ENCODE measurements at regions not wholly inside any gene's neighbourhood (a gene's known extent, or its start where the extent isn't known, plus 50 kb on each side); places are given as distances from the start of the nearest gene placed in this dataset.
"Not testable (repeated sequence)": the region's sequence is repeated elsewhere in the genome, so short reads cannot be mapped to it uniquely, and the experiment has no call there.

GRCh38 chr5:174953871-174954270 lies 229.5 kb downstream of the MSX2 start:
- DNase-seq, result no peak

- peak; percentile 67 for DNase-seq
Observed at GRCh38 chr5:174951151-174951780, 226.9 kb downstream of the MSX2 start.

GRCh38 chr5:174947548-174947947 lies 223.2 kb downstream of the MSX2 start:
- no peak for DNase-seq

DNA sequence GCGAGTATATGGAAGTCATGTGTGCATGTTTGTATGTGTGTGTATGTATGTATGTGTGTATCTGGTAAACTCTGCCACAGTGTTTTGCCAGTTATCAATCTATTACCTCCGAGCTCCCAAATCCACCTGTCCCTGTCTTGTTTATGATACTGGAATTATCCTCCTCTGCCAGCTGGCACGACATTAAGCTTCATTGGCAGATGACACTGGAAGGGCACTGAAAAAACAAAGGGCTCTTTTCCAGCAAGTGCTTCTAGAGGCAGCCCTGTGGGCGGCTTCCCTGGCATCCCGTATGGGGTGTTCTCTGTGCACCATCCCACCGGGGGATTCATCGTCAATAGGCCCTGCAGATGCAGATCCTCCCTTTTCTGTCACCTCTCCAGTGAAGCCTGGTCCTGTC lies 221.5 kb downstream of the MSX2 start:
- DNase-seq, result peak; percentile 48

DNA sequence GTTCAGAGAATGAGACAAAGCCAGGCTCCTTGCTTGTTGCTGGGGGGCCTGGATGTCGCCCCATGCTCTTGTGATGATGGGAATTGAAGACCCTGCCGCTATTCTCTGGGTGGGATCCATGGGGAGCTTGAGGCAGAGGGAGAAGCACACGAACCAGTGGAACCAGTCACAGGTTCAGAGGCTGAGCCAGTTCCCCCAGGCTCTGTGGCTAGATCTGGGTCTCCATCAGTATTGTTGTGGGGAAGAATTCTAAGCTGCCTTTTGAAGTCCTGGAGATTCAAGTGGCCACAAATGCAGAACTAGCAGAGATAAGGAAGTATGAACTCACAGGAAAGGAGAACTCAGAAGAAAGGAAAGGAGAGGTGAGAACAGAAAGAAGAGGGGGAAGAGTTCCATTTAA lies 219.4 kb downstream of the MSX2 start:
- no peak for DNase-seq

- DNase-seq, result not testable (repeated sequence)
Observed at GRCh38 chr5:174943002-174943401, 218.6 kb downstream of the MSX2 start.

GRCh38 chr5:174937201-174938123 lies 213.1 kb downstream of the MSX2 start:
- no peak for DNase-seq

GRCh38 chr5:174935854-174936474 lies 211.6 kb downstream of the MSX2 start:
- peak; percentile 46 for DNase-seq

GRCh38 chr5:174931033-174931432 lies 206.7 kb downstream of the MSX2 start:
- DNase-seq, result not testable (repeated sequence)

GRCh38 chr5:174925586-174925985 lies 201.2 kb downstream of the MSX2 start:
- DNase-seq, result no peak

DNA sequence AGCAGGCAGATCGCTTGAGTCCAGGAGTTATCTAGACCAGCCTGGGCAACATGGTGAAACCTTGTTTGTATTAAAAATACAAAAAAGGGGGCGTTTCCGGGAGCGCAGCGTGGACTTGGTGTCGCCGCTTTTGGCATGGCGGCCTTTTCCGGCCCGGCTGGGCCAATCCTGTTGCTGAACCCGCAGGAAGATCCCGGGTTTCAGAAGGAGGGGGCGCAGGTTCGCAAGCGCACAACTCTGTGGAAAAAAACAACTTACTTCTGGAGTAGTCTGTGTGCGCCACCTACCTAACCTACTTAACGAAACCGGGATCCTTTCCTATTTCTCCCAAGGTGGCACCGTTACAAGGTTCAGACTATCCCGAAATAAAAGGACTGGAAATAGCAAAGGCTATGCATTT lies 198.6 kb downstream of the MSX2 start:
- DNase-seq, result no peak

- no peak for DNase-seq
Observed at GRCh38 chr5:174920906-174921550, 196.6 kb downstream of the MSX2 start.

DNA sequence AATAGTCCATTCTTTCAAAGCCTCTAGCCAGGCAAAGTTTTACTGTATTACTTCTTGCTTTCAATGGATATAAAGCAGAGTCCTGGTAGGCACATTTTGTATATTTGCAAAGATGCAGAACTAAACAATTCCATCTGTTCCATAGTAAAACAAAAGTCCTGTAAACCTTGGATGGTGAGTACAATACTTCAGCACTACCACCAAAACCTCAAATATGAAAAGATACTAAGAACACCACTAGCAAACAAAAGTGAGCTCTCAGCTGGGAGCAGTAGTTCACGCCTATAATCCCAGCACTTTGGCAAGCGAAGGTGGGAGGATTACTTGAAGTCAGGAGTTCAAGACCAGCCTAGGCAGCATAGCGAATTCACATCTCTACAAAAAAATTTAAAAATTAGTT lies 195.0 kb downstream of the MSX2 start:
- no peak for DNase-seq

DNA sequence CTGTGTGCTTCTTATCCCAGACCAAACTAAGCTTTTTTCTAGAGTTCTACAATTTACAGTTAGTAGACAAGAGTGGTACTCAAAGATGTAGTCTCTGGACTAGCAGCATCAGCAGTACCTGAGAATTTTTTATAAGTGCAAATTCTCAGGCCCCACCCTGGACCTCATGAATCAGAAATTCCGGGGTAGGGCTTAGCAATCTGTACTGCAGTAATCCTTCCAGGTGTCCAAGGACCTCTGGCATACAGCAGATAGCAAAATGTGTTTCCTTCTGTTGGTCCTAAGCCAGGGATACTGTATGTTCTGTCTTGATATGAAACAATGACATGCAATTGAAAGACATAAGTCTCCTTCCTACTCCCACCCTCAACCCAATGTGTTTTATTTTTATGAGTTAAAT lies 194.3 kb downstream of the MSX2 start:
- DNase-seq, result no peak

DNA sequence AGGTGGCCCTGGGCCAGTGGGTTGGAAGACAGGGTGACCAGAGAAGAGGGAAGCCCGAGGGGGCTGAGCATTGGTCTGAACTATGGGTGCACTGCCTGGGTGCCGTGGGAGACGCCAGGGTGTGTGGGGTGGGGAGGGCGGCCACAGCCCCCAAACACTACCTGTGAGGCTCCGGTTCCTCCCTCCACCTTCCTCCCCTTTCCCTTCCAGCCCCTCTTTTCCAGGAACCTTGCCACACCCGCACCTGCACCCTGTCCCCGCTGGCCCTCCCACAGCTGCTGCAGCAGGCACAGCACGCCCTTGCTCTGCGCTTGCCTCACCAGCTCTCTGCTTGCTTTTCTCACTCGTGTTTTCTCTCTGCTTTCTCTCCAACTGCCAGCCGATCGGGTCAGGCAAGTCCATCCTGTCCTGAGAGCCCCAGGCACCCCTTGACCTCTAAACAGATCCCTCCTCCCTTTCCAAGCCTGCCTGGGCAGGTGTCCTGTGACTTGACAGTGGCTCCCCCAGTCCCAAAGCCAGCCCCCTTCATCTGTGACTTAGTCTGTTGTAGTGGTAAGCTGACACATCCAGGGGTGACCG lies 193.7 kb downstream of the MSX2 start:
- no peak for DNase-seq

GRCh38 chr5:174917435-174917834 lies 193.1 kb downstream of the MSX2 start:
- DNase-seq, result not testable (repeated sequence)

GRCh38 chr5:174916924-174917323 lies 192.5 kb downstream of the MSX2 start:
- not testable (repeated sequence) for DNase-seq

GRCh38 chr5:174916227-174916626 lies 191.8 kb downstream of the MSX2 start:
- DNase-seq, result no peak

DNA sequence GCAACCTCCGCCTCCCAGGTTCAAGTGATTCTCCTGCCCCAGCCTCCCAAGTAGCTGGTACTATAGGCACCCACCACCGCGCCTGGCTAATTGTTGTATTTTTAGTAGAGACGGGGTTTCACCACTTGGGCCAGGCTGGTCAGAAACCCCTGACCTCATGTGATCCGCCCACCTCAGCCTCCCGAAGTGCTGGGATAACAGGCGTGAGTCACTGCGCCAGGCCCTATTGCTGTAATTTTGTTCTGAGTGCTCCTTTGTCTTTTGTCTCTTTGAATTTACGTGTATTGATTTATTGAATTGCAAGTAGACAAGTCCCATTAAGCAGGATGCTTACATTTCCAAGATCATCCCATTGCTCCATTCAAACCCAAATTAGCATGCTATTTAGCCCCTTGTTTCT lies 186.7 kb downstream of the MSX2 start:
- DNase-seq, result no peak

DNA sequence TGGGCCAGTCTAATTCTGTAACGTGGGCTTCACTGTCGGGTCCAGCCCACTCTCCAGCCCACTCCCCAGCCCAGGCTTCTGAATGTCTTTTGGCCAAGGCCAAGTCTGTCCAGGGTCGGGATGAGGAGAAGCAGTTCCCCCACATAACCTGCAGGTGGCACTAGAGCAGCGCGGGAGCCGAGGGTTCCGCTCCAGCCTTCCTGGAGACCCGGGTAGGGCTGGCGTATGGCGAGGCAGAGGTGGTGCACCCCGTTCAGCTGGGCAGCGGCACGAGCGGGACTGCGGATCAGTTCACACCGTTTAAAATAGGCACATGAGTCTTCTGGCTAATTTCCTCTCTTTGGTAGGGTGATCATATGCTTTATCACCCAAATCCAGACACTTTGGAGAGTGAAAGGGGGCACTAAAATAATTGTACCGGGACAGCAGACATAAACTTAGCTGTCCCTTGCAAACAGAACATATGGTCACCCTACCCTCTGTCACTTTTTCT lies 185.9 kb downstream of the MSX2 start:
- DNase-seq, result peak; percentile 18

- no peak for DNase-seq
Observed at GRCh38 chr5:174903172-174903732, 178.9 kb downstream of the MSX2 start.

- DNase-seq, result no peak
Observed at GRCh38 chr5:174901336-174901735, 177.0 kb downstream of the MSX2 start.

Measured in NCI-H1105 treated with DMSO at 0.1 percent for 48 hours (cell line).